GM21360 (cell line): ENCODE measurements at regions not wholly inside any gene's neighbourhood (a gene's known extent, or its start where the extent isn't known, plus 50 kb on each side); places are given as distances from the start of the nearest gene placed in this dataset.
"Not testable (repeated sequence)": the region's sequence is repeated elsewhere in the genome, so short reads cannot be mapped to it uniquely, and the experiment has no call there.

Source experiments
- ATAC-seq: cut with Tn5 transposase; IDR thresholded peaks from one replicate; pipeline ENCODE4 v1.9.1; 2021; ENCODE audit warnings: mild to moderate bottlenecking, moderate library complexity; ENCODE audit not compliant: unreplicated experiment

GRCh38 chr7:155395176-155395797, 62.6 kb upstream of the EN2 start:
- no peak for ATAC-seq

- ATAC-seq: no peak
Measured at GRCh38 chr7:155396661-155397060, 61.3 kb upstream of the EN2 start.

GRCh38 chr7:155397758-155398714, 59.9 kb upstream of the EN2 start:
- ATAC-seq: not testable (repeated sequence)

- ATAC-seq: no peak
Measured at GRCh38 chr7:155398944-155399343, 59.0 kb upstream of the EN2 start.

- ATAC-seq: no peak
Measured at GRCh38 chr7:155399577-155399976, 58.4 kb upstream of the EN2 start.

GRCh38 chr7:155401231-155401630, 56.7 kb upstream of the EN2 start:
- ATAC-seq: no peak

- ATAC-seq: no peak
Measured at GRCh38 chr7:155401884-155402283, 56.0 kb upstream of the EN2 start.

GRCh38 chr7:155402941-155403340, 55.0 kb upstream of the EN2 start:
- ATAC-seq: no peak

GRCh38 chr7:155404976-155405375, 53.0 kb upstream of the EN2 start:
- no peak for ATAC-seq

- no peak for ATAC-seq
Measured at GRCh38 chr7:155405399-155406318, 52.3 kb upstream of the EN2 start.

GRCh38 chr7:155407799-155408198, 50.1 kb upstream of the EN2 start:
- no peak for ATAC-seq
